Lung (tissue), 12 donors: ENCODE measurements at regions not wholly inside any gene's neighbourhood (a gene's known extent, or its start where the extent isn't known, plus 50 kb on each side); places are given as distances from the start of the nearest gene placed in this dataset. TPM values are rescaled to one million over a fixed set of nuclear protein-coding genes. Genes with fewer than 3 reads are reported as not detected.

ENCODE experiments used
- ATAC-seq: fragments of 200-7000 bp; cut with Tn5 transposase; one replicate; pipeline ENCODE4 v1.9.1; 2020; ENCODE audit warnings: moderate number of reproducible peaks; ENCODE audit not compliant: insufficient read depth, low FRiP score
- DNase-seq, 3 donors: peaks; one replicate each; pipeline ENCODE4 v3.0.0-alpha.2; 2013 to 2017
- H3K27ac ChIP-seq, 2 donors: one replicate each; pipeline ENCODE4 v1.5.1; 2013; ENCODE audit warnings: mild to moderate bottlenecking in 2 of 2, moderate library complexity in 2 of 2, control low read depth in 1 of 2, inconsistent platforms in 1 of 2, low read depth in 1 of 2, low read length in 1 of 2
- H3K27me3 ChIP-seq, 3 donors: one replicate each; pipeline ENCODE4 v1.5.1; 2013; ENCODE audit warnings: low read length in 2 of 3; ENCODE audit not compliant: control insufficient read depth in 3 of 3, insufficient read depth in 3 of 3
- H3K36me3 ChIP-seq, 4 donors: one replicate each; pipeline ENCODE4 v1.5.1; 2013; ENCODE audit warnings: low read length in 4 of 4, mild to moderate bottlenecking in 1 of 4, moderate library complexity in 1 of 4; ENCODE audit not compliant: control insufficient read depth in 4 of 4, insufficient read depth in 4 of 4
- H3K4me1 ChIP-seq, 5 donors: one replicate each; pipeline ENCODE4 v1.5.1; 2013; ENCODE audit warnings: low read length in 5 of 5, mild to moderate bottlenecking in 2 of 5, moderate library complexity in 1 of 5; ENCODE audit not compliant: control insufficient read depth in 5 of 5, insufficient read depth in 5 of 5
- H3K4me3 ChIP-seq: one replicate; pipeline ENCODE4 v1.5.1; 2013; ENCODE audit warnings: mild to moderate bottlenecking, control low read depth, moderate library complexity
- H3K9ac ChIP-seq, 2 donors: one replicate each; pipeline ENCODE4 v1.5.1; 2013; ENCODE audit warnings: low read length in 2 of 2, control low read depth in 1 of 2; ENCODE audit not compliant: insufficient read depth in 1 of 2
- H3K9me3 ChIP-seq, 4 donors: one replicate each; pipeline ENCODE4 v1.5.1; 2013; ENCODE audit warnings: low read length in 3 of 4, mild to moderate bottlenecking in 1 of 4, moderate library complexity in 1 of 4; ENCODE audit not compliant: control insufficient read depth in 4 of 4, insufficient read depth in 3 of 4
- WGBS, 2 donors: extraction: QIAGEN DNeasy Blood & Tissue Kit; methylation state at CpG; one replicate each; pipeline ENCODE4 v1.1.7; 2013; 5-methylcytosine and 5-hydroxymethylcytosine counted together
- small RNA-seq: library from RNA; depleted of rRNA; stranded (forward); fragments of <200 nt; gene quantifications from one replicate; pipeline ENCODE3, GENCODE V24; 2014; ENCODE audit warnings: low replicate concordance
- TF ChIP-seq, protein P1 (sequence below): IDR thresholded peaks from 2 replicates; pipeline ENCODE4 v1.5.1; 2012; ENCODE audit warnings: mild to moderate bottlenecking; ENCODE audit errors: control extremely low read depth, extremely low read depth
- donor health status: control.
- donor health status: control.
- donor health status: Bipolar disorder and iron deficiency.
- donor health status: healthy.
- donor health status: DM: yes; HTN: yes; CAD: no.

GRCh38 chr15:96274087-96274440 lies 56.4 kb upstream of the NR2F2 start:
- Histone ChIP-seq H3K36me3 (peaks cover 0 to 15% (median 2%) of the 10 kb centered on the region in 4 donors), H3K27ac (no peak overlapping the region), H3K4me1 (no peaks in the 10 kb centered on the region), H3K27me3 (no peaks in the 10 kb centered on the region), H3K9ac (no peak overlapping the region), H3K4me3 (no peak overlapping the region), H3K9me3 (no peaks in the 10 kb centered on the region)
- no peak for DNase-seq
- WGBS, 2 donors: 80 to 81% methylated on average over 7 of the region's 7 CpGs
- TF ChIP-seq, protein P1, sequence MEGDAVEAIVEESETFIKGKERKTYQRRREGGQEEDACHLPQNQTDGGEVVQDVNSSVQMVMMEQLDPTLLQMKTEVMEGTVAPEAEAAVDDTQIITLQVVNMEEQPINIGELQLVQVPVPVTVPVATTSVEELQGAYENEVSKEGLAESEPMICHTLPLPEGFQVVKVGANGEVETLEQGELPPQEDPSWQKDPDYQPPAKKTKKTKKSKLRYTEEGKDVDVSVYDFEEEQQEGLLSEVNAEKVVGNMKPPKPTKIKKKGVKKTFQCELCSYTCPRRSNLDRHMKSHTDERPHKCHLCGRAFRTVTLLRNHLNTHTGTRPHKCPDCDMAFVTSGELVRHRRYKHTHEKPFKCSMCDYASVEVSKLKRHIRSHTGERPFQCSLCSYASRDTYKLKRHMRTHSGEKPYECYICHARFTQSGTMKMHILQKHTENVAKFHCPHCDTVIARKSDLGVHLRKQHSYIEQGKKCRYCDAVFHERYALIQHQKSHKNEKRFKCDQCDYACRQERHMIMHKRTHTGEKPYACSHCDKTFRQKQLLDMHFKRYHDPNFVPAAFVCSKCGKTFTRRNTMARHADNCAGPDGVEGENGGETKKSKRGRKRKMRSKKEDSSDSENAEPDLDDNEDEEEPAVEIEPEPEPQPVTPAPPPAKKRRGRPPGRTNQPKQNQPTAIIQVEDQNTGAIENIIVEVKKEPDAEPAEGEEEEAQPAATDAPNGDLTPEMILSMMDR: no peak
- ATAC-seq: no peak

DNA sequence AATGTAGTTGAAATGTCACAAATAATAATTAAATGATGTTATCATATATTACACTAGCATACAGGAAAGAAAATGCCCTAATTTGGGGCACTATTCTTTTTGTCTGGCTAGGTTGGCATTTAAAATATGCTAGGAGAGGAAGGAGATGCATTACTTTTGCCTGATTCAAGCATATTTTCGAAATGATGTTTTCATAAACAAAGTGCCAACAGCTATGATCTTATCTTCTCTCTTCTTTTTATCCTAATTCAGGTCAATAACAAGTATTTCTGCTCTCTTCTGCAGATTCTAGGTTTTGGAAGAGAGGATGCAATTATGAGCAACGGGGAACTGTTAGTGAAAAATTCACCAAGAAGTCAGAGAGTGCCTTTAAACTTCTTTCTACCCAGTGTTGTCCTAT lies 55.8 kb upstream of the NR2F2 start:
- no peak for ATAC-seq
- Histone ChIP-seq H3K4me3 (no peak overlapping the region), H3K9ac (no peak overlapping the region), H3K9me3 (no peaks in the 10 kb centered on the region), H3K27ac (no peak overlapping the region), H3K36me3 (peaks cover 0 to 12% (median 3%) of the 10 kb centered on the region in 4 donors), H3K27me3 (no peaks in the 10 kb centered on the region), H3K4me1 (no peaks in the 10 kb centered on the region)
- no peak for DNase-seq
- TF ChIP-seq, protein P1: no peak
- WGBS, 2 donors: 77% methylated on average over 2 of the region's 2 CpGs

DNA sequence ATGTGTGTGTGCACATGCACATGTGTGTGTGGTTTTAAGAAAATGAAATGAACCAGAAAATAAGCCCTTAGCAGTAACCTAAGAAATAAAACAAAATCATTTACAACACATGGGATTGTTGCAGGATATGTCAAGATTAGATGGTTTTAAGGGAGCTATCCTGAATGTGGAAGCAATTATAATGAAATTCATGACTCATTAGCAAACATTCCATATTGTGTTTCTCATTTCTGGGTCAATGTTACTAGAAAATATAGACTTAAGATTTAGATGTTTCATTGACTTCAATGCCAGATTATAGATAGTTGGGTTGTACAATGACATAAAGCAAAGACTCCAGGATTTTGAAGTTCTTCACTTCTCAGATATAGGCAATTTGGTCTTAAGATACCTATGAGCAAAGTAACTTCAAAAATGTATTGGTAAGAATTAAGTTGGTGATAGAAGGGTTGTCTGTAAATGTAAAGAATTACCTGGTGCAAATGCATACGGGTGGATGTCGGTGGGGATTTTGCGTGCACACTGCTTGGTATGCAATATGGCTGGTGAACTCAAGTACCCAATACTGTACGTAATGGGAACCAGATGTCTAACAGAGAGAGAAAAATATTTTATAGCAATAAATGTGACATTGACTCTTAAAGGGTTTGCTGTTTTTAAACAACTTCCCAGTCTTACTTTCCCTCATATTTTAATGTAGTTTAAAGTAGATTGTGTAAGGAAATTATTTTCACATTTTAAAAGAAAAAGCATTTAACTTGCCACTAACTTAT lies 53.9 kb upstream of the NR2F2 start:
- TF ChIP-seq, protein P1: no peak
- no peak for DNase-seq
- H3K9ac ChIP-seq: no peak overlapping the region

More for the DNA sequence above, 53.9 kb upstream of the NR2F2 start:
- H3K36me3 ChIP-seq: peaks cover 0 to 18% (median 5%) of the 10 kb centered on the region in 4 donors
- H3K9me3 ChIP-seq: no peaks in the 10 kb centered on the region
- H3K27me3 ChIP-seq: no peaks in the 10 kb centered on the region
- 81 to 93% methylated on average over 4 of the region's 4 CpGs for WGBS, 2 donors
- H3K4me3 ChIP-seq: no peak overlapping the region
- ATAC-seq: no peak
- no peaks in the 10 kb centered on the region for H3K4me1 ChIP-seq
- H3K27ac ChIP-seq: no peak overlapping the region

Small RNA genes in the stretch of these regions (small RNA-seq; reads per million reads assigned to genes)
- gene AC012409.4 (not detected), gene RNU2-3P (0.35 reads per million, percentile 43 among the genes with 10 or more reads in this experiment)
